DOHH2 (cell line): ENCODE measurements at regions not wholly inside any gene's neighbourhood (a gene's known extent, or its start where the extent isn't known, plus 50 kb on each side); places are given as distances from the start of the nearest gene placed in this dataset.

Source experiments
- H3F3A ChIP-seq: fragments of 200-600 bp; sonication (generic), shearing (Covaris generic); 2 replicates; pipeline ENCODE4 v1.6.0; 2016; ENCODE audit warnings: antibody characterized with exemption, mild to moderate bottlenecking; ENCODE audit not compliant: control insufficient read depth, insufficient read depth
- H3K27ac ChIP-seq: fragments of 200-600 bp; sonication (generic); 2 replicates; pipeline ENCODE4 v1.5.1; 2014; ENCODE audit warnings: low read depth, mild to moderate bottlenecking, low read length, moderate library complexity
- H3K27me3 ChIP-seq: fragments of 200-600 bp; sonication (generic); 2 replicates; pipeline ENCODE4 v1.6.1; 2014; ENCODE audit warnings: mild to moderate bottlenecking, low read length, mixed read lengths; ENCODE audit not compliant: control insufficient read depth
- H3K36me3 ChIP-seq: fragments of 200-600 bp; sonication (generic); 2 replicates; pipeline ENCODE4 v1.6.1; 2014; ENCODE audit warnings: mild to moderate bottlenecking, low read length, moderate library complexity, mixed read lengths; ENCODE audit not compliant: control insufficient read depth
- H3K4me1 ChIP-seq: fragments of 200-600 bp; sonication (generic); 2 replicates; pipeline ENCODE4 v1.6.1; 2014; ENCODE audit warnings: mild to moderate bottlenecking, low read length, mixed read lengths; ENCODE audit not compliant: control insufficient read depth
- H3K4me2 ChIP-seq: fragments of 200-600 bp; sonication (generic); 2 replicates; pipeline ENCODE4 v1.6.0; 2014; ENCODE audit warnings: mild to moderate bottlenecking, low read length, moderate library complexity
- H3K4me3 ChIP-seq: fragments of 200-600 bp; sonication (generic); 2 replicates; pipeline ENCODE4 v1.5.1; 2014; ENCODE audit warnings: mild to moderate bottlenecking, low read length, mixed read lengths
- H3K79me2 ChIP-seq: fragments of 200-600 bp; sonication (generic); 2 replicates; pipeline ENCODE4 v1.6.1; 2014; ENCODE audit warnings: mild to moderate bottlenecking, low read length, mixed read lengths; ENCODE audit not compliant: control insufficient read depth
- H3K9me2 ChIP-seq: fragments of 200-600 bp; sonication (generic); replicated peaks from 2 replicates; pipeline ENCODE4 v1.6.1; 2014; ENCODE audit warnings: mild to moderate bottlenecking, low read length, mixed read lengths; ENCODE audit not compliant: control insufficient read depth
- H3K9me3 ChIP-seq: fragments of 200-600 bp; sonication (generic); 2 replicates; pipeline ENCODE4 v1.6.1; 2014; ENCODE audit warnings: antibody characterized with exemption, low read length, mixed read lengths; ENCODE audit not compliant: control insufficient read depth, insufficient read depth
- H4K20me1 ChIP-seq: fragments of 200-600 bp; sonication (generic); 2 replicates; pipeline ENCODE4 v1.6.0; 2014; ENCODE audit warnings: low read depth, mild to moderate bottlenecking, antibody characterized with exemption, low read length, moderate library complexity; ENCODE audit not compliant: control insufficient read depth, insufficient read depth
- EZH2phosphoT487 ChIP-seq: fragments of 200-600 bp; sonication (generic); IDR thresholded peaks from 2 replicates; pipeline ENCODE4 v1.6.1; 2017; ENCODE audit warnings: borderline replicate concordance, mild to moderate bottlenecking, antibody characterized with exemption, low read length, moderate library complexity, mixed read lengths
- TF ChIP-seq, protein P1 (sequence below): fragments of 200-600 bp; sonication (generic); IDR thresholded peaks from one replicate; pipeline ENCODE4 v1.5.1; 2014; ENCODE audit warnings: antibody characterized with exemption, mild to moderate bottlenecking, low read depth, low read length; ENCODE audit not compliant: poor library complexity, severe bottlenecking

DNA sequence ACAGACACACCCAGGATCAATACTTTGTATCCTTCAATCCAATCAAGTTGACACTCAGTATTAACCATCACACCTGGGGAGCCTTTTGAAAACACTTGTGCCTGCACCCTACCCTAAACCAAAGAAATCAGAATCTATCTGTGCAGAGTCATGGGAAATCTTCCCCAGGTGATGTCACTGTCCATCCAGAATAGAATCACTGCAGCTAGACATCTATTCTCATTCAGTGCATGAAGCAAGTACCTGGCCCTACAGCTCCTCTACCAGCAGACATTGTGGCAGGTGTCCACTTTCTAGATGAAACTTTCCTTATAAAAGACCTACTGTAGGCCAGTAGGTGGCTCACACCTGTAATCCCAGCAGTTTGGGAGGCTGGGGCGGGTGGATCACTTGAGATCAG lies 262.4 kb upstream of the MARCKS start:
- Histone ChIP-seq H3K9me3 (no peaks in the 10 kb centered on the region), H3K36me3 (no peaks in the 10 kb centered on the region), H3K4me3 (no peak overlapping the region), H3K4me1 (peaks cover 6% of the 10 kb centered on the region), H3K27me3 (no peaks in the 10 kb centered on the region), H3K4me2 (no peak overlapping the region), H3F3A (no peaks in the 10 kb centered on the region), H3K9me2 (no peaks in the 10 kb centered on the region), H3K27ac (no peak overlapping the region), H4K20me1 (no peaks in the 10 kb centered on the region), H3K79me2 (no peaks in the 10 kb centered on the region)
- TF ChIP-seq, protein P1, sequence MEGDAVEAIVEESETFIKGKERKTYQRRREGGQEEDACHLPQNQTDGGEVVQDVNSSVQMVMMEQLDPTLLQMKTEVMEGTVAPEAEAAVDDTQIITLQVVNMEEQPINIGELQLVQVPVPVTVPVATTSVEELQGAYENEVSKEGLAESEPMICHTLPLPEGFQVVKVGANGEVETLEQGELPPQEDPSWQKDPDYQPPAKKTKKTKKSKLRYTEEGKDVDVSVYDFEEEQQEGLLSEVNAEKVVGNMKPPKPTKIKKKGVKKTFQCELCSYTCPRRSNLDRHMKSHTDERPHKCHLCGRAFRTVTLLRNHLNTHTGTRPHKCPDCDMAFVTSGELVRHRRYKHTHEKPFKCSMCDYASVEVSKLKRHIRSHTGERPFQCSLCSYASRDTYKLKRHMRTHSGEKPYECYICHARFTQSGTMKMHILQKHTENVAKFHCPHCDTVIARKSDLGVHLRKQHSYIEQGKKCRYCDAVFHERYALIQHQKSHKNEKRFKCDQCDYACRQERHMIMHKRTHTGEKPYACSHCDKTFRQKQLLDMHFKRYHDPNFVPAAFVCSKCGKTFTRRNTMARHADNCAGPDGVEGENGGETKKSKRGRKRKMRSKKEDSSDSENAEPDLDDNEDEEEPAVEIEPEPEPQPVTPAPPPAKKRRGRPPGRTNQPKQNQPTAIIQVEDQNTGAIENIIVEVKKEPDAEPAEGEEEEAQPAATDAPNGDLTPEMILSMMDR = no peak
- TF ChIP-seq EZH2phosphoT487 = no peak

DNA sequence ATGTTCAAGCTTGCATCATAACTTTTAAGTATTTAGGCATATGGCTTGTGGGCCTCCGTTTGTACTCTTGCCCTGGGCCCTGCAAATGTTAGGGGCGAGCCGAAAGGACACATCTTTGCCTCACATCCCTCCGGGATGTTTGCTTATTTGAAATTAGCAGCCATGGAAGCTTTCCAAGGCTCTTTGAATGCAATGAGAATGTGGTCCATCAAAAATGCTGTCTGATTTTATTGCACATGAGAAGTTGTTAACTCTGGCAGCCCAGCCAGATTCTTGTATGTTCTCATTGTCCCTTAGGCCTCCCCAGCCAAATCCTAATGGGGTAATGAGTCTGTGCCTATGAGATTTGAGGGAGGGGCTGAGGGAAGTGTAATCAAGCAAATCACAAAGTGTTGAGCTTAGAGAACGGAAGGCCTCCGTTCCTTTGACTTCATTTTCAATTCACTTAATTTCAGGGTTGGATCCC lies 261.2 kb upstream of the MARCKS start:
- H3F3A ChIP-seq = no peaks in the 10 kb centered on the region
- no peaks in the 10 kb centered on the region for H3K79me2 ChIP-seq
- H3K27me3 ChIP-seq = no peaks in the 10 kb centered on the region
- no peaks in the 10 kb centered on the region for H3K9me2 ChIP-seq
- no peaks in the 10 kb centered on the region for H4K20me1 ChIP-seq
- no peak overlapping the region for H3K4me3 ChIP-seq
- no peaks in the 10 kb centered on the region for H3K36me3 ChIP-seq
- no peak overlapping the region for H3K4me2 ChIP-seq
- H3K4me1 ChIP-seq = peaks cover 6% of the 10 kb centered on the region
- H3K27ac ChIP-seq = no peak overlapping the region
- H3K9me3 ChIP-seq = no peaks in the 10 kb centered on the region
- TF ChIP-seq, protein P1 = no peak
- TF ChIP-seq EZH2phosphoT487 = no peak

- Histone ChIP-seq H3K9me2 (no peaks in the 10 kb centered on the region), H3K4me2 (no peak overlapping the region), H3K79me2 (no peaks in the 10 kb centered on the region), H3K36me3 (no peaks in the 10 kb centered on the region), H4K20me1 (no peaks in the 10 kb centered on the region), H3K4me3 (no peak overlapping the region), H3F3A (no peaks in the 10 kb centered on the region), H3K27ac (no peak overlapping the region), H3K9me3 (no peaks in the 10 kb centered on the region), H3K4me1 (peaks cover 6% of the 10 kb centered on the region), H3K27me3 (no peaks in the 10 kb centered on the region)
- no peak for TF ChIP-seq EZH2phosphoT487
- TF ChIP-seq, protein P1 = no peak
Observed at GRCh38 chr6:113596387-113597230, 260.5 kb upstream of the MARCKS start.
